ENCODE measurements at regions not wholly inside any gene's neighbourhood (a gene's known extent, or its start where the extent isn't known, plus 50 kb on each side); places are given as distances from the start of the nearest gene placed in this dataset.

DNA sequence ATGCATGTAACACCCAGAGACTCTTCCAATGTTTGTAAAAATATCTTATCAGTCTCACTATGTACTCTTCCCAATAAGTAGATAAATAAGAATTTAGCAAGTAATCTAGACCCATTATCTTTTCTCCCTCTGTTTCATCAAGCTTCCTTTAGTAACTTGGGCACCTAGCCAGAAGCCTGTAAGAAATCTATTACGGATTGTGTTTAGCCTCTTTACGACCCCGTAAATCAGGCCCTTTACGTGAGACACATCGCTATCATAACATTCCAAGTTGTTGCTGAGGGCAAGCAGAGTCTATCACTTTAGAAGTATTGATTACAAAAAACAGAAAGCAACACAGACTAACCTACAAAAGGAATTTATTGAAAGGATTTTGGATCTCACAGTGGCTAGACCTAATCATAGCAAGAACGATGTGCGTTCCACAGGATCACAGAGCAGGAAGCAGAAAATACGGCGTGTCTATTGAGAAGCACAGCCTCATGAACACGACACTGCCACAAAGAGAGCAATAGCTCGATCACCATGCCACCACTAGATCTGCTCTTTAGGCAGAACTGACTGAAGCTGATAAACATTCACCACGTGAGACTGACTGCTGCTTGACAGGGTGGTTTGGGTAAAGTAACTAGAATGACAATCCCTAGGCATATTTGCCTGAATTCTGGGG is 922.1 kb downstream of the AMY1C start:
- Histone ChIP-seq H3K9ac (ENCODE audit: insufficient read depth, low read depth, low read length) (no peak overlapping the region), H3K4me1 (ENCODE audit: insufficient read depth, low read length) (no peaks in the 10 kb centered on the region), H2AFZ (ENCODE audit: low read length) (no peak overlapping the region), H3K27me3 (ENCODE audit: control insufficient read depth in 1 of 2, insufficient read depth in 2 of 2, low read length in 2 of 2) (no peaks in the 10 kb centered on the region), H3K36me3 (replicated peaks in 1 of 2; ENCODE audit: control insufficient read depth in 1 of 2, insufficient read depth in 2 of 2, low read length in 2 of 2) (no peaks in the 10 kb centered on the region), H4K20me1 (ENCODE audit: insufficient read depth, low read length) (no peaks in the 10 kb centered on the region), H3K9me3 (ENCODE audit: low read length) (no peaks in the 10 kb centered on the region), H3K27ac (ENCODE audit: extremely low read length, insufficient read depth, low read length) (no peak overlapping the region), H3K4me2 (ENCODE audit: low read depth, low read length) (no peak overlapping the region), H3K4me3 (replicated peaks in 1 of 3; ENCODE audit: insufficient read depth in 1 of 3, low read depth in 2 of 3, low read length in 3 of 3) (no peak overlapping the region), H3K79me2 (ENCODE audit: insufficient read depth, low read length) (no peaks in the 10 kb centered on the region)
- DNase-seq (ENCODE audit: low spot score) (no peak), ATAC-seq (no peak), FAIRE-seq (no peak)
- in situ Hi-C loops (cut with HindIII; ENCODE audit: extremely low pct_ligation_motif_present, low pct_unique_long_range_greater_than_20kb) (no loop called here), intact Hi-C loops (cut with micrococcal nuclease; ENCODE audit: unreplicated experiment) (no loop called here)
- 27% methylated on average over 9 of the region's 12 CpGs for WGBS (ENCODE audit: low lambda C conversion rate)
- BruUV-seq (replicated peaks) = no TSS peak
- CTCF ChIA-PET (ENCODE audit: low intra/inter-chr PET ratio, low total read pairs) = no interaction called here
- POLR2A ChIA-PET = no interaction called here
- TF ChIP-seq FOXM1 (CRISPR knock-in tag; IDR thresholded peaks at IDR 0.05) (no peak), HCFC1 (IDR thresholded peaks at IDR 0.05; ENCODE audit: low read depth, low read length) (no peak), KLF12 (CRISPR knock-in tag; IDR thresholded peaks at IDR 0.05; ENCODE audit: borderline replicate concordance) (no peak), MED13 (CRISPR knock-in tag; IDR thresholded peaks at IDR 0.05) (no peak), DPF2 (CRISPR knock-in tag; IDR thresholded peaks at IDR 0.05; ENCODE audit: borderline replicate concordance, low read depth) (no peak), YY1 (IDR thresholded peaks at IDR 0.05; ENCODE audit: insufficient read depth, insufficient replicate concordance, low read depth, low read length) (no peak), BRCA1 (CRISPR knock-in tag; IDR thresholded peaks at IDR 0.05) (no peak), ZNF451 (CRISPR knock-in tag; IDR thresholded peaks at IDR 0.05) (no peak), ZNF790 (CRISPR knock-in tag; IDR thresholded peaks at IDR 0.05; ENCODE audit: borderline replicate concordance) (no peak), SRSF9 (IDR thresholded peaks at IDR 0.05; ENCODE audit: borderline replicate concordance, insufficient read depth, low read depth, low read length, poor library complexity, severe bottlenecking) (no peak), HDAC6 (IDR thresholded peaks at IDR 0.05; ENCODE audit: low read depth, low read length) (no peak), ZNF337 (CRISPR knock-in tag; IDR thresholded peaks at IDR 0.05; ENCODE audit: borderline replicate concordance, low read depth) (no peak), ZNF276 (CRISPR knock-in tag; IDR thresholded peaks at IDR 0.05; ENCODE audit: low read depth) (no peak), TCF7L2 (IDR thresholded peaks at IDR 0.05; ENCODE audit: low read depth, low read length) (no peak), NAIF1 (CRISPR knock-in tag; IDR thresholded peaks at IDR 0.05; ENCODE audit: borderline replicate concordance) (no peak), FOXC1 (CRISPR knock-in tag; IDR thresholded peaks at IDR 0.05; ENCODE audit: borderline replicate concordance) (no peak), UBTF (CRISPR knock-in tag; IDR thresholded peaks at IDR 0.05) (no peak)
- TF ChIP-seq, protein P1, sequence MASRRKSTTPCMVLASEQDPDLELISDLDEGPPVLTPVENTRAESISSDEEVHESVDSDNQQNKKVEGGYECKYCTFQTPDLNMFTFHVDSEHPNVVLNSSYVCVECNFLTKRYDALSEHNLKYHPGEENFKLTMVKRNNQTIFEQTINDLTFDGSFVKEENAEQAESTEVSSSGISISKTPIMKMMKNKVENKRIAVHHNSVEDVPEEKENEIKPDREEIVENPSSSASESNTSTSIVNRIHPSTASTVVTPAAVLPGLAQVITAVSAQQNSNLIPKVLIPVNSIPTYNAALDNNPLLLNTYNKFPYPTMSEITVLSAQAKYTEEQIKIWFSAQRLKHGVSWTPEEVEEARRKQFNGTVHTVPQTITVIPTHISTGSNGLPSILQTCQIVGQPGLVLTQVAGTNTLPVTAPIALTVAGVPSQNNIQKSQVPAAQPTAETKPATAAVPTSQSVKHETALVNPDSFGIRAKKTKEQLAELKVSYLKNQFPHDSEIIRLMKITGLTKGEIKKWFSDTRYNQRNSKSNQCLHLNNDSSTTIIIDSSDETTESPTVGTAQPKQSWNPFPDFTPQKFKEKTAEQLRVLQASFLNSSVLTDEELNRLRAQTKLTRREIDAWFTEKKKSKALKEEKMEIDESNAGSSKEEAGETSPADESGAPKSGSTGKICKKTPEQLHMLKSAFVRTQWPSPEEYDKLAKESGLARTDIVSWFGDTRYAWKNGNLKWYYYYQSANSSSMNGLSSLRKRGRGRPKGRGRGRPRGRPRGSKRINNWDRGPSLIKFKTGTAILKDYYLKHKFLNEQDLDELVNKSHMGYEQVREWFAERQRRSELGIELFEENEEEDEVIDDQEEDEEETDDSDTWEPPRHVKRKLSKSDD (CRISPR knock-in tag; IDR thresholded peaks at IDR 0.05; ENCODE audit: low read depth) = no peak
